Ecto neural progenitor cell (in vitro differentiated cells): ENCODE measurements at regions not wholly inside any gene's neighbourhood (a gene's known extent, or its start where the extent isn't known, plus 50 kb on each side); places are given as distances from the start of the nearest gene placed in this dataset.

Source experiments
- DNase-seq: peaks from one replicate; pipeline ENCODE4 v3.0.0-alpha.2; 2018; ENCODE audit warnings: low spot score

DNA sequence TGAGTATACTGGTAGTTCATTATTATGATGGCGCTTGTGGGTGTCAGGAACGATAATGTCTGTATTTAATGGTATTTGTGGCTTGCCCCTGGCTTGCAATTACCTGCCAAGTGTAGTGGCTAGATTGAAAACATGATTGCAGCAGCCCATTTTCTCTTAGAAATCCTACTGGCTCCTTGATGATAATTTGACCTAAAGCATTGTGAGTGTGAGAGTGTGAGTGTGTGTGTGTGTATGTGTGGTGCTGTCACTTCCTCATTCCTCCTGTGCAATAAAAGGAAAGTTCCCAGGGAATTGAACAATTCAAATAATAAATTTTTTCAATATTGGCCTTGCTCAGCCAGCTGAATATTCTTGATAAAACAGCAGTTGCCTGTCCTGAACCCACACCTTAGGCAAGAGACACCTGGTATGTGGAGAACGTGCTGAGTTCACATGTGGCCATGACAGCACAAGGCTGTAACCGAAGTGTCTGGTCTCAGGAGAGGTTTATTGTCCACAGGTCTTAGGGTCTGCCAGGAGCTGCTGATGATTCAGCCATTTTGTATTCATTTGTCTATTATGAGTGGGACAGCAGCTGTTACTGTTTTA is 193.3 kb downstream of the CD47 start:
- no peak for DNase-seq

GRCh38 chr3:107894998-107895397 is 195.8 kb downstream of the CD47 start:
- DNase-seq, result no peak

- DNase-seq, result no peak
These were observed 197.7 kb downstream of the CD47 start for GRCh38 chr3:107892955-107893624.

DNA sequence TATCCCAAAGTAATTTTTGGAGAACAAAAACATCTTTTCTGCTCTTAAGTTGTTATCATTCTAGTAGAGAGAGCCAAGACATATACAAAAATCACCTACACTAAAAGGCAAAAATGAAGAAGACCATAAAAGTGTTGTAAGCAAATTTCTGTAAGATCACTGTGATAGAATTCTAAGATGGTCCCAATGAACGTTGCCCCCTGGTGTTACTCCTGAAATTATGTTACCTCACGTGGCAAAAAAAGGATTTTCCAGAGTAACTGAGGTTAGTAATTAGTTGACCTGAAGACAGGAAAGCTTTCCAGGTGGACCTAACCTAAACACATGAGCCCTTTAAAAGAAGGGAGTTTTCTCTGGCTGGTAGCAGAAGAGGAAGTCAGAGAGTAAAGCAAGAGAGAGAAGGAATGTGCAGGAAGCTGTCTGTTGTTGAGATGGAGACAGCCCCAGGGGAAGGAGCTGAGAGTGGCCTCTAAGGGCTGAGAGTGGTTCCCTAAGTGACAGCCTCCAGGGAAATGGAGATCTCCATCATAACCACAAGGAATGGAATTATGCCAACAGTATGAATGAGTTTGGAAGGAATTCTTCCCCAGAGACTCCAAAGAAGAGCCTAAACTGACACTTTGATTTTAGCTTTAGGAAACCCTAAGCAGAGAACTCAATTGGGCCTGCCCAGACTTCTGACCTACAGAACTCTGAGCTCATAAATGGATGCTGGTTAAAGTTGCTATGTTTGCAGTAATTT is 205.9 kb downstream of the CD47 start:
- DNase-seq, result no peak

DNA sequence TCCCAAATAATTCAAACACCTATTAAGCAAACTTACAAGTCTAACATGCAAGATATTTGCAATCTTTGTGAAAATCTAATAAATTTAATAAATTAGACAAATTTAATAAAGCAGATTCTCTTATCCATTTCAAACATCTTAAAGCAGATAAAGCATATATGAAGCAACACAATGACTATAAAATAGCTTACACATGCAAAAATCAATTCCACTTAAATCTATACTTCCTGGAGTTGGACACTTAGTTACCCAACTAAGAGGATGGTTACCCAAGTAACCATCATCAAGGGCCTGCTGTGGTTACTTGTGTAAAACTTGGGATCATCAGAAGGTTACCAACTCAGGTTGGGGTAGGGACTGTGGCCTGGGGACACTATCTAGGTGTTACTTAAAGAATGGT is 206.8 kb downstream of the CD47 start:
- no peak for DNase-seq

- no peak for DNase-seq
These were observed 207.9 kb downstream of the CD47 start for GRCh38 chr3:107882881-107883280.

GRCh38 chr3:107882261-107882660 is 208.6 kb downstream of the CD47 start:
- DNase-seq, result no peak

- DNase-seq, result no peak
These were observed 209.3 kb downstream of the CD47 start for GRCh38 chr3:107881509-107881908.

GRCh38 chr3:107880702-107881101 is 210.1 kb downstream of the CD47 start:
- no peak for DNase-seq

DNA sequence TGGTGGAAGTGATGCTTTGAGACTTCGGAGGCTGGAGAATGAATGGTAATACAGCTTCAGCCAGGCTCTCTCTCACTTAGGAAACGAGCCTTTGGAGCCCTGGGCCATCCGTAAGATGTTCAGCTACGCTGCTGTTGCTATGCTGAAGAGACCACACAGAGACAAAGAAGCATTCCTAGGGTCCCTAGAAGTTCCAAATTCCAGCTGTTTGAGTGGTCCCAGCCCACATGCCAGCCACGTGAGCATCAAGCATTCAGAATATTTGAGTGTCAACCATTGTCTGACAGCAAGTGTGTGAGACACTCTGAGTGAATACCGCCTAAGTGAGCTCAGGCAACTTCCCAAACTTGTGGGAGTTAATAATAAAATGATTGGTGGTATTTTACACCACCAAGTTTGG is 212.9 kb downstream of the CD47 start:
- no peak for DNase-seq

GRCh38 chr3:107870943-107871638 is 219.7 kb downstream of the CD47 start:
- no peak for DNase-seq

DNA sequence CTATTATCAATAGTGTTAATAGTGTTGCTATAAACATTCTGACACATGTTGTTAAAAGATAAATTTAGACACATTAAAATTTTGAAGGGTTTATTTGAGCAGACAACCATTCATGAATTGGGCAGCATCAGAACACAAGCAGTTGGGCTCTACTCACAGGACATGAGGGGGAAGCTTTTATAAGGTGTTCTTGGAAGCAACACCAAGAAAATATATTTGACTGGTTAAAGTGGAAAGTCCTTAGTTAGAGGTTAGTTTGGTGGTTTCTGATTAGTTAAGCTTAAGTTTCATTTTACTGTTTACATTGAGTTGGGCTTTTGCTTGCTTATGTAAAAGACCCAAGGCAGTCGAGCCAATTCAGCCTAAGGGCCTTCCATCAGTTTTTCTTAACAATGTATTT is 220.7 kb downstream of the CD47 start:
- DNase-seq, result no peak

- no peak for DNase-seq
These were observed 222.4 kb downstream of the CD47 start for GRCh38 chr3:107868449-107868848.

- no peak for DNase-seq
These were observed 228.9 kb downstream of the CD47 start for GRCh38 chr3:107861904-107862303.

DNA sequence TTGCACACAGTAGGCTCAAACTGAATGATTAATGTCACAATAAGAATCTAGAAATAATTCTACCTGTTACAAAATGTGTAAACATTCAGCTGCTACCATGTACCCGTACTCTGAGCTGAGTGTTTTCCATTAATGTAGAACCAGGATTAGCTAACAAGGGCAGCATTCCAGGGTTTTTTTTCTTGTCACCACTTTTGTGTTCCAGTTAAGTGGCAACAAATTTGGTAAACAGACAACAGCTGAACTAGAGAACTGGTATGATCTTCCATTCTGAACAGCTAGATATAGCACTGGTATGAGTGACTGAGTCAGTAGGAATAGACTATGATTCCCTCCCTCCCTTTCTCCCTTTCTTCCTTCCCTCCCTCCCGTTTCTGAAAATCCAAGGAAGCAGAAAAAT is 229.4 kb downstream of the CD47 start:
- no peak for DNase-seq
